Esophagus muscularis mucosa (tissue), 3 donors: ENCODE measurements at regions not wholly inside any gene's neighbourhood (a gene's known extent, or its start where the extent isn't known, plus 50 kb on each side); places are given as distances from the start of the nearest gene placed in this dataset.
A peak's percentile ranks its signal among the peaks of the same experiment; 100 is the strongest.

Experiments
- CTCF ChIP-seq, 3 experiments: fragments of 200-600 bp in 2 of 3; fragments of 450-650 bp in 1 of 3; sonication (generic) in 2 of 3; IDR thresholded peaks; one replicate each; pipeline ENCODE4 v1.5.1; 2017 to 2019; ENCODE audit warnings: antibody characterized with exemption in 3 of 3, mild to moderate bottlenecking in 2 of 3, moderate library complexity in 1 of 3
- POLR2AphosphoS5 ChIP-seq, 2 donors: sonication (generic); formaldehyde crosslinking; IDR thresholded peaks; one replicate each; pipeline ENCODE4 v1.6.1; 2017; ENCODE audit warnings: antibody characterized with exemption in 2 of 2

- TF ChIP-seq CTCF (IDR thresholded peaks at IDR 0.05) (no peak), POLR2AphosphoS5 (IDR thresholded peaks at IDR 0.05) (peak in 1 of 2 donors; percentile 37)
Measured at GRCh38 chr10:29757551-29758297, 123.0 kb upstream of the SVIL start.
